Stimulated activated CD8-positive, alpha-beta memory T cell treated with anti-CD3 and anti-CD28 coated beads, Interleukin-2, amount 100 ng/mL, for 48 hours (primary cell): ENCODE measurements at regions not wholly inside any gene's neighbourhood (a gene's known extent, or its start where the extent isn't known, plus 50 kb on each side); places are given as distances from the start of the nearest gene placed in this dataset.

Experiments
- DNase-seq, 2 donors: peaks; one replicate each; pipeline ENCODE4 v3.0.0-alpha.2; 2020; ENCODE audit warnings: low read depth in 2 of 2

DNA sequence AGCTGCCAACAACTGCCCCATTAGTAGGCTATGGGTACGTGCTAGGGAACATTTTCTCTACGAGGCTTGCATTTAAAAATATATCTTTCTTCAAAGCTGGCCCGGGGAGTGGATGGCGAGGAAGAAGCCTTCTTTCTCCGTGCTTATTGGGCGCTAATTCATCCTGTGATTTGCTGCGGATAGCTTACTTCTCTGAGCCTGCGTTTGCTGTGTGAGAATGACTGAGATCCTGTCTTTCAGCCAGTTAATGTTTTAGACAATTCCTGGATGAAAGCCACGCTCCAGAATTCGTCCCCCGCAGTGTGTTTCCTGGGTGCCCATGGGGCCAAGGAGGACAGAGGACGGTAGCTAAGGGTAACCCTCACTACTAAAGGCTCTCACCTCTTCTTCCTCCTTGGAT, 57.8 kb upstream of the TARBP1 start:
- no peak for DNase-seq

DNA sequence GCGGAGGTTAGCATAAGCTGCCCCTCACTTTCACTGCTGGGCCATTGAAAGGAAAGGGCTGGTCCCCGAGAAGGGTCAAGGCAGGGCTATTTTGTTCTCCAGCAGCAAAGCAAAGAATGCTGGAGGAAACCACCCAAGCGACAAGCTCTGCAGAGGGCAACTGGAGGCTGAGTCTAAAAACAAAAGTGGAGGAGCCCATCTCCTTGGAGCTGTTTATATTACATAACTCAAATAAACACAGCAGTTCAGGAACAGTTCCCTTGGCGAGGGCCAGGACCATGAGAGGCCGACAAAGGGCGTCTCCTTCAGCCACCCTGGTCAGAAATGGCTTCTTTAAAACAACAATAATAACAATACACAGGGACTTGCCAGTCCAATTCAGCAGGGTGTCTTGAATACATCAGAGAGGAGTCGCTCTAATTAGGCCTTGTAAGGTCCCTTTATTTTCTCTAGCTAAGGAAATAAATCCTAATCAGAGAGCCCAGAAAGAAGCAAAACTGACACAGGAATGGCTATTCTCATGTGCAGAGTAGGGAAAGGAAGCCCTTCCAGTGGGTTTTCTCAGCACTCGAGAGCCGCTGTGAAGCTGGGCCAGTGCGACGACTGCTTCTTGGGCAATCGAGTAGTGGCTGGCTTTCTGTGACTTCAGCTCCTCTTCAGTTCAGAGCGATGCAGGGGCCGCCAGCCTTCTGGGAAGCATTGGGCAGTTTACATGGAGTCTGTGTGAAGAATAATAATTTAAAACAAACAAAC, 57.0 kb upstream of the TARBP1 start:
- DNase-seq = no peak

DNA sequence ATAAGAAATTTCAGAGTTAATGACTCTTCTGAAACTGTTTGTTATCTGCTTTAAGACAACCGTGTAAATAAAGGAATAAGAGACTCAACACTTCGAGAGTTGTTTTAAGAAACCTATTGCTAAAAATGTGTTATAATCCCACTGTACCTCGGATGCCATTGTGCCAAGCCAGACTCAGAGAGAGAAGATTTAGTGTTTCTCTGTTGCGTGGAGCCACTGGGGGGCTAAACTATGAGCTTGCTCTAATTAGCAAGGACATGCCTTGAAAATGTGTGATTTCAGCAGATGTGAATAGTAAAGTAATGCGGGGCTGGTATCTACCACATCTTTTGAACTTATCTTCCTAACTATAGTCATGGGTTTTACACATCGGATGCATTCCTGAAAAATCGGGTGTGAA, 56.2 kb upstream of the TARBP1 start:
- no peak for DNase-seq

DNA sequence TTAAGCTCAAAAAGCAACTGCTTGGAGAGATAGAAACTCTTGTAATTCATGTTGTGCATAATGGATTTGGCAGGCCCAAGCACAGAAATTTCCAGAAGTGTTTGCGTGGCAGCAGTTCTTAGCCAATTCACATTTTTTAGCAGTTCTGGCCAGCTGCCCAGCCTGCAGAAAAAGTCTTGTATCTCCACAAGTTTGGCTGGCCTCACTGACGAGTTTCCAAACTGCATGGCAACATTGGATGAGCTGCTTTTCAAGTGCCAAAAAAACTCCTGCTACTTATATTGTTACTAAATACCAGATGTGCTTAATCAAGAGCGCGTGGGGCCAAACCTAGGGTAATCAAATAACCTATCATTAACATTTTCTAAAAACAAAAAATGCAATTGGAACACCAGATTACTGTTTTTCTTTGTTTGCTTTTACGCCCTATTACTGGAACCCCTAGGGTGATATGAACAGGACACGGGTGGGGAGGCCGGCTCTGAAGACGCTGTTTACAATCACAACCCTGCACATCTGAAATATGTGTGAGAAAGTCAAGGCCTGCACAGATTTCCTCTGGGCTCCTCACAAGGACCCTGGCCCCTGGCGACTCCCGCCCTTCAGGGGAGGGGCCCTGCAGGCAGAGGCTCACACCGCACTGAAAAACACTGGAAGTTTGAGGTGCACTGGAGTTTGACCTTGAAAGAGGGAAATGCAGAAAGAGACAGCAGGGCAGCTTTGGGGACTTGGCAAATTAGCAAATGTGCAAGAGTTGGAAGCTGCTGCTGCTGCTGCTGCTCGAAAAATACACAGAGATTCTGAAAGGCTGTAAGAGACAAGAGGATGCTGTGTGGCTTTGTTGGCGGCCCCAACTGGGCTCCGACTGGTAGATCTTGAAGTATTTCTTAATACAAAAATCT, 55.2 kb upstream of the TARBP1 start:
- no peak for DNase-seq

DNA sequence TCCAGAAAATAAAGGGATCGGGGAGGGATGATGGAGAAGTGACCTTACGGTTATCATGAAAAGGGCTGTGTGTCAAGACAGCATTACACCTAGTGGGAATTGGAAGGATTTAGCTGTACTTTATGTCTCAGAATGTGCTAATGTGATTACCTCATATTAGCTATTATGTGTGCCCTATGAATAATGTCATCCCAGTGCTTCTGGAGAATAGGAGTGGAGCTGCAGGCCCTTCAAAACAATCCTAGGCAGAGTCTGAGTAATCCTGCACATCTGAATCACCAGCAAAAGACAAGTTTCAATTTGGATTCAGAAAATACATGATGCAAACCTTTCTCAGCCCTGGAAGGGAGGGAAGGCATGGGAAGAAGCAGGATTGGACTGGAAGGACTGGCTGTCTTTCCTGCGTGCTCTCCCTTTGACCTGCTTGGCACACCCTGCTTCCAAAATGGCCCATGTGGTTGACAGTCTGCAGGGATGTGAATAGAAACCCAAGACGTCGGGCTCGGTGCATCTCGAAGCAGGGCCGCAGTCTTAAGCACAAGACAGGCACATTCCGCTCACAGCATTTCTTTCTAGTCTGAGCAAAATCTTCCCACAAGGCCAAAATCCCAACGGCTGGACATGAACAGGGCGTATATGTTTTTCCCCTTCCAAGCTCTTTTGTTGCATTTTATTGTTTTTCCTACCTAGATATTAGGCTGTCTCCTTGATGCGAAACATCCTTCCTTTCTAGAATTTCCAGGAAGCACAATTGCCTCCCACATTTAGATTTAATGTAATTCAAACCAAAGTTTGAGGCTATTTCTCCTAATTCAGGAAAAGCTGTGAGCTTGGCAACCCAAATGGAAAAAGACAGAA, 54.3 kb upstream of the TARBP1 start:
- DNase-seq = no peak

DNA sequence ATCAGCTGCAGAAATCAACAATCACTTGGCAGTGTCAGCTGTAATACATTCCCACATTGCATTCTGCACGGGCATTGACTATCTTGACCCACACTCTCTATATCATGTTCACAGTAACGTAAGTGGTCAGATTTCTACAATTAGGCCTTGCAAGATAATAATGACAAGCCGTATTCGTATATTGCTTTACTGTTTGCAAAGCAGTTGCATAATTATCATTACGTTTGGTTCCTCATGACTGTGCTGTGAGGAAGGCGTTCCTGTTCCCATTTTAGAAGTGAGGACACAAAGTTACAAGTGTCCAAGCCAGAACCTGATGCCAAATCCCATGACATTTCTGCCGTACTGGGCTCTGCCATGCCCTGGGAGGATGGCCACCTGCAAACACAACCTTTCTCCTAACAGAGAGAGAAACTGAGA, 53.5 kb upstream of the TARBP1 start:
- DNase-seq = no peak

- DNase-seq = no peak
Measured at GRCh38 chr1:234531151-234531635, 52.2 kb upstream of the TARBP1 start.

DNA sequence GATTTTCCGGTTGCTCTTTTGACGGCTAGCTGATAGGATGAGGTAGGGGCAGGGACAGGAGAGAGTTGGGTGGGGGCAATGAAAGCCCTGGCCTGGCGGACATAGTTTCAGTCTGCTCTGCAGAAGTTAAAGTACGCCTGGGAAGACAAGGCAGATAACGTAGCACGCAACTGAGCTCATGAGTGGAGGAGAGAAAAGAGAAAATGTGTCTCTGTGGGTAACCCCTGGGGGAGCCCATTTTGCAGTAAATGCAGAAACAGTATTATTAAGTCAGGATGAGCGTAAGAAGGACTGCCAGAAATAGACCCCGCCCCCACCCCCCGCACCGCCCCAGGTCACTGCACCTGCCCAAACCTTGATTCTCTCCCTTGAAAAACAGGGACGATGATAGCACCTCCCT, 51.7 kb upstream of the TARBP1 start:
- DNase-seq = no peak

DNA sequence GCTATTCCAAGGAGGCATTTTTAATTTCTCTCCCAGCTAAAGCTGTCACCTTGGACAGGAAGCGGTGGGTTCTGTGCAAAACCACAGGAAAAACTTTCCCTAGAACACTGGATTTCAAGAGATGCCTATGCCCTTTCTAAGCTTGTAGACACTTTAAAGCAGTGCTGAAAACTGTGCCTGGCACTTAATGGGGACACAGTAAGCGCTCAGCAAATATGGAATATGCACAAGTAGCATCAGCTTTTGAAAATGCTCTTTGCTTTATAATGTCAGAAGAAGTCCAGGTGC, 50.9 kb upstream of the TARBP1 start:
- no peak for DNase-seq

- DNase-seq = no peak
Measured at GRCh38 chr1:234529095-234529949, 50.3 kb upstream of the TARBP1 start.
